Stimulated activated CD4-positive, alpha-beta T cell treated with anti-CD3 and anti-CD28 coated beads, TNF-alpha, amount 100 ng/mL, for 48 hours (primary cell): ENCODE measurements at regions not wholly inside any gene's neighbourhood (a gene's known extent, or its start where the extent isn't known, plus 50 kb on each side); places are given as distances from the start of the nearest gene placed in this dataset.
"Not testable (repeated sequence)": the region's sequence is repeated elsewhere in the genome, so short reads cannot be mapped to it uniquely, and the experiment has no call there.

Source experiments
- DNase-seq, 3 donors: peaks; one replicate each; pipeline ENCODE4 v3.0.0-alpha.2; 2020; ENCODE audit warnings: low read depth in 3 of 3

GRCh38 chr1:166693673-166694297 is 145.5 kb upstream of the POGK start:
- no peak for DNase-seq

GRCh38 chr1:166695115-166695514 is 144.2 kb upstream of the POGK start:
- no peak for DNase-seq

GRCh38 chr1:166695834-166696233 is 143.4 kb upstream of the POGK start:
- DNase-seq: not testable (repeated sequence)

- no peak for DNase-seq
Measured at GRCh38 chr1:166698771-166699170, 140.5 kb upstream of the POGK start.

GRCh38 chr1:166699613-166700012 is 139.7 kb upstream of the POGK start:
- DNase-seq: no peak

- no peak for DNase-seq
Measured at GRCh38 chr1:166700696-166701095, 138.6 kb upstream of the POGK start.

GRCh38 chr1:166701603-166702100 is 137.6 kb upstream of the POGK start:
- no peak for DNase-seq

- DNase-seq: no peak
Measured at GRCh38 chr1:166703141-166703540, 136.1 kb upstream of the POGK start.

GRCh38 chr1:166703726-166704462 is 135.4 kb upstream of the POGK start:
- no peak for DNase-seq

GRCh38 chr1:166705376-166706289 is 133.6 kb upstream of the POGK start:
- no peak for DNase-seq

- DNase-seq: no peak
Measured at GRCh38 chr1:166716620-166717019, 122.7 kb upstream of the POGK start.

- no peak for DNase-seq
Measured at GRCh38 chr1:166721145-166721544, 118.1 kb upstream of the POGK start.

- DNase-seq: no peak
Measured at GRCh38 chr1:166730299-166730888, 108.9 kb upstream of the POGK start.

- DNase-seq: no peak
Measured at GRCh38 chr1:166738140-166738539, 101.1 kb upstream of the POGK start.

- DNase-seq: no peak
Measured at GRCh38 chr1:166738873-166739272, 100.4 kb upstream of the POGK start.

- no peak for DNase-seq
Measured at GRCh38 chr1:166740668-166741276, 98.5 kb upstream of the POGK start.

- no peak for DNase-seq
Measured at GRCh38 chr1:166763318-166763717, 76.0 kb upstream of the POGK start.

GRCh38 chr1:166766942-166767341 is 72.3 kb upstream of the POGK start:
- DNase-seq: no peak

- not testable (repeated sequence) for DNase-seq
Measured at GRCh38 chr1:166784646-166785045, 54.6 kb upstream of the POGK start.

GRCh38 chr1:166785987-166786386 is 53.3 kb upstream of the POGK start:
- DNase-seq: no peak

GRCh38 chr1:166789286-166789685 is 50.0 kb upstream of the POGK start:
- DNase-seq: no peak
